ENCODE measurements at regions not wholly inside any gene's neighbourhood (a gene's known extent, or its start where the extent isn't known, plus 50 kb on each side); places are given as distances from the start of the nearest gene placed in this dataset.

DNA sequence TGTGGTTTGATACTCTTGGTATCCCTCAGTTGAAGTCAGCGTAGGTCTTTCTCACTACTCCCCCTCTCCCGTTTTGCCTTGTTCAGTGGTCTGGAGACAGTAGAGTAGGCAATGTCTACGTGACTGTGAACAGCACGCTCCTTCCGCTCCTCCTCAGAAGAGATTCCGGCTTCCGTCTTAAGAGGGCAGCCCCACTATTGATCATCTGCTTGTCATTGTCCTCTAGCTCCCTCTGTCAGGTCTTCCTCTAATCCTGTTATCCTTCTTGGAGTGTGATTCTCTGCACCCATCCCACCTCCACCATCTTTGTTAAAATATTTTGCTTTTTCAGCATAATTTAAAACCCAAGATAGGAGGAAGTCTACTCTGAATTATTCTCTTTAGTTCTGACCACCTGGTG, 129.9 kb upstream of the KCNK2 start:
- Histone ChIP-seq H3K4me3 (ENCODE audit: low read depth in 1 of 3, low read length in 3 of 3) (no peak overlapping the region), H3K9me3 (ENCODE audit: control insufficient read depth in 4 of 4, low read length in 3 of 4) (peaks cover 0 to under 1% (median 0%) of the 10 kb centered on the region in 4 donors), H3K27ac (ENCODE audit: low read depth in 1 of 2, low read length in 2 of 2) (no peak overlapping the region), H3K36me3 (ENCODE audit: control insufficient read depth in 4 of 4, insufficient read depth in 3 of 4, low read depth in 1 of 4, low read length in 3 of 4) (no peaks in the 10 kb centered on the region), H3K4me1 (ENCODE audit: control insufficient read depth in 4 of 4, insufficient read depth in 4 of 4, low read length in 3 of 4) (no peaks in the 10 kb centered on the region), H3K27me3 (ENCODE audit: control insufficient read depth in 4 of 4, insufficient read depth in 4 of 4, low read length in 3 of 4) (no peaks in the 10 kb centered on the region), H3K9ac (ENCODE audit: low read depth in 1 of 2, low read length in 2 of 2) (no peak overlapping the region)
- DNase-seq (ENCODE audit: low spot score), result no peak
- TF ChIP-seq, protein P1, sequence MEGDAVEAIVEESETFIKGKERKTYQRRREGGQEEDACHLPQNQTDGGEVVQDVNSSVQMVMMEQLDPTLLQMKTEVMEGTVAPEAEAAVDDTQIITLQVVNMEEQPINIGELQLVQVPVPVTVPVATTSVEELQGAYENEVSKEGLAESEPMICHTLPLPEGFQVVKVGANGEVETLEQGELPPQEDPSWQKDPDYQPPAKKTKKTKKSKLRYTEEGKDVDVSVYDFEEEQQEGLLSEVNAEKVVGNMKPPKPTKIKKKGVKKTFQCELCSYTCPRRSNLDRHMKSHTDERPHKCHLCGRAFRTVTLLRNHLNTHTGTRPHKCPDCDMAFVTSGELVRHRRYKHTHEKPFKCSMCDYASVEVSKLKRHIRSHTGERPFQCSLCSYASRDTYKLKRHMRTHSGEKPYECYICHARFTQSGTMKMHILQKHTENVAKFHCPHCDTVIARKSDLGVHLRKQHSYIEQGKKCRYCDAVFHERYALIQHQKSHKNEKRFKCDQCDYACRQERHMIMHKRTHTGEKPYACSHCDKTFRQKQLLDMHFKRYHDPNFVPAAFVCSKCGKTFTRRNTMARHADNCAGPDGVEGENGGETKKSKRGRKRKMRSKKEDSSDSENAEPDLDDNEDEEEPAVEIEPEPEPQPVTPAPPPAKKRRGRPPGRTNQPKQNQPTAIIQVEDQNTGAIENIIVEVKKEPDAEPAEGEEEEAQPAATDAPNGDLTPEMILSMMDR (IDR thresholded peaks at IDR 0.05; ENCODE audit: low read depth, low read length, missing input control), result no peak
- TF ChIP-seq YY1 (IDR thresholded peaks at IDR 0.05), result no peak
- TF ChIP-seq RAD21 (IDR thresholded peaks at IDR 0.05), result no peak
- no peak for TF ChIP-seq RXRA (IDR thresholded peaks at IDR 0.05)
- no peak for TF ChIP-seq HNF4A (conservative IDR thresholded peaks at IDR 0.05)
- TF ChIP-seq GABPA (IDR thresholded peaks at IDR 0.05 in 1 of 2, conservative IDR thresholded peaks at IDR 0.05 in 1 of 2), result no peak
- TF ChIP-seq, protein P2, sequence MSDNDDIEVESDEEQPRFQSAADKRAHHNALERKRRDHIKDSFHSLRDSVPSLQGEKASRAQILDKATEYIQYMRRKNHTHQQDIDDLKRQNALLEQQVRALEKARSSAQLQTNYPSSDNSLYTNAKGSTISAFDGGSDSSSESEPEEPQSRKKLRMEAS (IDR thresholded peaks at IDR 0.05), result no peak
- TF ChIP-seq, protein P3, sequence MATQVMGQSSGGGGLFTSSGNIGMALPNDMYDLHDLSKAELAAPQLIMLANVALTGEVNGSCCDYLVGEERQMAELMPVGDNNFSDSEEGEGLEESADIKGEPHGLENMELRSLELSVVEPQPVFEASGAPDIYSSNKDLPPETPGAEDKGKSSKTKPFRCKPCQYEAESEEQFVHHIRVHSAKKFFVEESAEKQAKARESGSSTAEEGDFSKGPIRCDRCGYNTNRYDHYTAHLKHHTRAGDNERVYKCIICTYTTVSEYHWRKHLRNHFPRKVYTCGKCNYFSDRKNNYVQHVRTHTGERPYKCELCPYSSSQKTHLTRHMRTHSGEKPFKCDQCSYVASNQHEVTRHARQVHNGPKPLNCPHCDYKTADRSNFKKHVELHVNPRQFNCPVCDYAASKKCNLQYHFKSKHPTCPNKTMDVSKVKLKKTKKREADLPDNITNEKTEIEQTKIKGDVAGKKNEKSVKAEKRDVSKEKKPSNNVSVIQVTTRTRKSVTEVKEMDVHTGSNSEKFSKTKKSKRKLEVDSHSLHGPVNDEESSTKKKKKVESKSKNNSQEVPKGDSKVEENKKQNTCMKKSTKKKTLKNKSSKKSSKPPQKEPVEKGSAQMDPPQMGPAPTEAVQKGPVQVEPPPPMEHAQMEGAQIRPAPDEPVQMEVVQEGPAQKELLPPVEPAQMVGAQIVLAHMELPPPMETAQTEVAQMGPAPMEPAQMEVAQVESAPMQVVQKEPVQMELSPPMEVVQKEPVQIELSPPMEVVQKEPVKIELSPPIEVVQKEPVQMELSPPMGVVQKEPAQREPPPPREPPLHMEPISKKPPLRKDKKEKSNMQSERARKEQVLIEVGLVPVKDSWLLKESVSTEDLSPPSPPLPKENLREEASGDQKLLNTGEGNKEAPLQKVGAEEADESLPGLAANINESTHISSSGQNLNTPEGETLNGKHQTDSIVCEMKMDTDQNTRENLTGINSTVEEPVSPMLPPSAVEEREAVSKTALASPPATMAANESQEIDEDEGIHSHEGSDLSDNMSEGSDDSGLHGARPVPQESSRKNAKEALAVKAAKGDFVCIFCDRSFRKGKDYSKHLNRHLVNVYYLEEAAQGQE (IDR thresholded peaks at IDR 0.05), result no peak
- TF ChIP-seq ATF3 (IDR thresholded peaks at IDR 0.05), result no peak
- TF ChIP-seq NR2F2 (IDR thresholded peaks at IDR 0.05), result no peak
- TF ChIP-seq ZBTB33 (IDR thresholded peaks at IDR 0.05), result no peak
- no peak for TF ChIP-seq JUND (IDR thresholded peaks at IDR 0.05)
- TF ChIP-seq SP1 (IDR thresholded peaks at IDR 0.05), result no peak
- no peak for TF ChIP-seq HNF4G (IDR thresholded peaks at IDR 0.05)
- 45% methylated on average over 7 of the region's 7 CpGs for WGBS

GRCh38 chr1:214953901-214954616, 128.5 kb upstream of the KCNK2 start:
- Histone ChIP-seq H3K4me3 (ENCODE audit: low read depth in 1 of 3, low read length in 3 of 3) (no peak overlapping the region), H3K4me1 (ENCODE audit: control insufficient read depth in 4 of 4, insufficient read depth in 4 of 4, low read length in 3 of 4) (no peaks in the 10 kb centered on the region), H3K36me3 (ENCODE audit: control insufficient read depth in 4 of 4, insufficient read depth in 3 of 4, low read depth in 1 of 4, low read length in 3 of 4) (no peaks in the 10 kb centered on the region), H3K9me3 (ENCODE audit: control insufficient read depth in 4 of 4, low read length in 3 of 4) (peaks cover 0 to 3% (median 0%) of the 10 kb centered on the region in 4 donors), H3K9ac (ENCODE audit: low read depth in 1 of 2, low read length in 2 of 2) (no peak overlapping the region), H3K27ac (ENCODE audit: low read depth in 1 of 2, low read length in 2 of 2) (no peak overlapping the region), H3K27me3 (ENCODE audit: control insufficient read depth in 4 of 4, insufficient read depth in 4 of 4, low read length in 3 of 4) (no peaks in the 10 kb centered on the region)
- DNase-seq (ENCODE audit: low spot score), result no peak
- 89% methylated on average over 1 of the region's 1 CpG for WGBS
- TF ChIP-seq SP1 (IDR thresholded peaks at IDR 0.05), result no peak
- TF ChIP-seq RXRA (IDR thresholded peaks at IDR 0.05), result no peak
- TF ChIP-seq GABPA (IDR thresholded peaks at IDR 0.05 in 1 of 2, conservative IDR thresholded peaks at IDR 0.05 in 1 of 2), result no peak
- no peak for TF ChIP-seq FOXA2 (IDR thresholded peaks at IDR 0.05)
- TF ChIP-seq ATF3 (IDR thresholded peaks at IDR 0.05), result no peak
- no peak for TF ChIP-seq ZBTB33 (IDR thresholded peaks at IDR 0.05)
- TF ChIP-seq, protein P1 (IDR thresholded peaks at IDR 0.05; ENCODE audit: low read depth, low read length, missing input control), result no peak
- TF ChIP-seq EGR1 (IDR thresholded peaks at IDR 0.05; ENCODE audit: low read depth in 2 of 2), result no peak
- no peak for TF ChIP-seq NR2F2 (IDR thresholded peaks at IDR 0.05)
- no peak for TF ChIP-seq HNF4A (conservative IDR thresholded peaks at IDR 0.05)
- TF ChIP-seq RAD21 (IDR thresholded peaks at IDR 0.05), result no peak
- TF ChIP-seq, protein P2 (IDR thresholded peaks at IDR 0.05), result no peak
- TF ChIP-seq YY1 (IDR thresholded peaks at IDR 0.05), result no peak

Data from liver (tissue), 8 donors.